ENCODE measurements at regions not wholly inside any gene's neighbourhood (a gene's known extent, or its start where the extent isn't known, plus 50 kb on each side); places are given as distances from the start of the nearest gene placed in this dataset.

GRCh38 chr5:148735301-148735835 lies 81.0 kb upstream of the HTR4 start:
- no peak overlapping the region for H3K4ac ChIP-seq (ENCODE audit: low read depth, low read length)
- H3K27me3 ChIP-seq (ENCODE audit: insufficient read depth, low read length): no peaks in the 10 kb centered on the region
- H4K20me1 ChIP-seq (ENCODE audit: control insufficient read depth, insufficient read depth, insufficient read length): no peaks in the 10 kb centered on the region
- H2BK5ac ChIP-seq (ENCODE audit: insufficient read length, low read length): no peak overlapping the region
- no peak overlapping the region for H3K27ac Mint-ChIP-seq
- H3K23me2 ChIP-seq (ENCODE audit: insufficient read length, low read depth, low read length, poor library complexity, severe bottlenecking): no peaks in the 10 kb centered on the region
- H4K5ac ChIP-seq (ENCODE audit: insufficient read length, low read depth, low read length): no peak overlapping the region
- H2BK120ac ChIP-seq (ENCODE audit: low read depth, low read length, poor library complexity, severe bottlenecking): no peak overlapping the region
- H3K9ac ChIP-seq (ENCODE audit: extremely low read depth, insufficient read length, low read length): no peak overlapping the region
- H3K79me2 ChIP-seq (ENCODE audit: insufficient read depth, low read length): no peaks in the 10 kb centered on the region
- H3K27ac ChIP-seq (ENCODE audit: insufficient read length, low read depth, low read length): no peak overlapping the region
- H3K18ac ChIP-seq (ENCODE audit: insufficient read length, low read depth, low read length): no peak overlapping the region
- no peaks in the 10 kb centered on the region for H3K9me3 ChIP-seq (ENCODE audit: control insufficient read depth, low read depth, low read length)
- no peak overlapping the region for H3K23ac ChIP-seq (ENCODE audit: insufficient read length, low read depth, low read length)
- peaks cover 6 to 10% of the 10 kb centered on the region in 2 experiments for H3K4me1 Mint-ChIP-seq
- no peaks in the 10 kb centered on the region for H3K9me3 Mint-ChIP-seq
- no peak overlapping the region for H3K4me3 Mint-ChIP-seq
- H2BK15ac ChIP-seq (ENCODE audit: low read depth, low read length): no peak overlapping the region
- H4K91ac ChIP-seq (ENCODE audit: insufficient read length, low read depth, low read length): no peak overlapping the region
- H3K56ac ChIP-seq (ENCODE audit: insufficient read length, low read depth, low read length): no peak overlapping the region
- no peak overlapping the region for H3K4me2 ChIP-seq (ENCODE audit: insufficient read depth, insufficient read length, low read length)
- H2BK12ac ChIP-seq (ENCODE audit: insufficient read length, low read depth, low read length): no peak overlapping the region
- no peaks in the 10 kb centered on the region for H3K36me3 Mint-ChIP-seq (ENCODE audit: insufficient read depth in 1 of 3, low read depth in 3 of 3)
- H2AFZ ChIP-seq (ENCODE audit: low read length): no peak overlapping the region
- no CpG with 5 or more reads among the region's 2 CpGs for WGBS (ENCODE audit: extremely low coverage, insufficient read length, low lambda C conversion rate)
- no peak overlapping the region for H2BK20ac ChIP-seq (ENCODE audit: low read depth, low read length, poor library complexity, severe bottlenecking)
- peaks cover 3% of the 10 kb centered on the region; the same call in 1 of the 2 replicates for H3K27me3 Mint-ChIP-seq (ENCODE audit: low read depth)
- H3K4me1 ChIP-seq (ENCODE audit: insufficient read depth, low read length): no peaks in the 10 kb centered on the region
- no peak for TF ChIP-seq CTCF (conservative IDR thresholded peaks at IDR 0.05)
- no peak overlapping the region for H4K8ac ChIP-seq (replicated peaks; ENCODE audit: insufficient read length, low read depth, low read length)
- H3K79me1 ChIP-seq (ENCODE audit: insufficient read depth, low read depth, low read length, poor library complexity, severe bottlenecking): no peaks in the 10 kb centered on the region
- no peak for DNase-seq
- H3K14ac ChIP-seq (ENCODE audit: insufficient read depth, low read length): no peak overlapping the region
- no peak overlapping the region for H3T11ph ChIP-seq (ENCODE audit: low read length)
- H2AK5ac ChIP-seq (ENCODE audit: insufficient read length, low read length): no peak overlapping the region

Data from H9 (cell line).